H54 (cell line): ENCODE measurements at regions not wholly inside any gene's neighbourhood (a gene's known extent, or its start where the extent isn't known, plus 50 kb on each side); places are given as distances from the start of the nearest gene placed in this dataset.
"Not testable (repeated sequence)": the region's sequence is repeated elsewhere in the genome, so short reads cannot be mapped to it uniquely, and the experiment has no call there.

Source experiments
- DNase-seq: peaks from one replicate; pipeline ENCODE4 v3.0.0; 2011; ENCODE audit warnings: low spot score, mixed read lengths; ENCODE audit not compliant: insufficient read length
- FAIRE-seq: peaks from 3 replicates; lab custom pipeline; 2011; peaks lifted over from hg19 to GRCh38; lab: Jason Lieb, UNC
- POLR2A ChIP-seq: IDR thresholded peaks from 2 replicates; pipeline ENCODE4 v1.6.1; 2011; ENCODE audit warnings: low read depth, mild to moderate bottlenecking, low read length

- TF ChIP-seq POLR2A, result no peak
- FAIRE-seq, result no peak
- no peak for DNase-seq
Observed at GRCh38 chr10:114872519-114873087, 51.0 kb downstream of the FHIP2A start.

DNA sequence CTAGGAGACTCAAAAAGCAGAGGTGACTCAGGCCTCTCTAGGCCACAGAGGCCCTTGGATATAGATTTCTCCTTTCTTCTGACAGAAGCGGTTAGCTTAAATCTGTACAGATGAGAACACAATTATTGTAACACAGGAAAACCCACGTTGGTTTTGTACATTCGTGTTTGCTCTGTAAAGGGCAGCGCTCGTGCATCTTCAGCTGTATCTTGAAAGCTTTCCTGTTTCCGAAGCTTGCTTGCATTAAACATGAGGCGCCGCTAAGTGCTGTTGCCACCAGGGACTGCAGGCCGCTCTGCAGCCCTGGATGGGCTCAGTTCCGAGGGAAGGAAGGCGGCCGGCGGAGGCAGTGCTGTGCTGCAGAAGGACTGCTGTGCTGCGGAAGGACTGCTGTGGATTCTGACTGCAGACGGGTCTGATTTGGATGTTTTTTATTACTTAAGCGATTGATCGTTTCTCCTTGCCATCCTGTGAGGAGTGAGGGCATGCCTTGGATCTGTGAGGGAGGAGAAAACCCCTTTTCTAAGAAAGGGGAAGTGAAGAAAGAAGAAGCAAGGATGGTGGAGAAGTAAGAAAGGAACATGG is 53.3 kb downstream of the FHIP2A start:
- DNase-seq (no peak), FAIRE-seq (no peak)
- TF ChIP-seq POLR2A, result no peak

DNA sequence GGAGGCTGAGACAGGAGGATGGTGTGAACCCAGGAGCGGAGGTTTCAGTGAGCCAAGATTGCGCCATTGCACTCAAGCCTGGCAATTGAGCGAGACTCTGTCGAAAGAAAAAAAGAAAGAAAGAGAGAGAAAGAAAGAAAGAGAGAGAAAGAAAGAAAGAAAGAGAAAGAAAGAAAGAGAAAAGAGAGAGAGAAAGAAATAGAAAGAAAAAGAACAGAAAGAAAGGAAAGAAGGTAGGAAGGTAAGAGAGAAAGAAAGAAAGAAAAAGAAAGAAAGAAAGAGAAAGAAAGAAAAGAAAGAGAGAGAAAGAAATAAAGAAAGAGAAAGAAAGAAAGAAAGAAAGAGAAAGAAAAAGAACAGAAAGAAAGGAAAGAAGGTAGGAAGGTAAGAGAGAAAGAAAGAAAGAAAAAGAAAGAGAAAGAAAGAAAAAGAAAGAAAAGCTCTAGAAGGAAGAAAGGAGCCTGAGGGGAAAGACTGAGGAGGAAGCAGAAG is 54.1 kb downstream of the FHIP2A start:
- DNase-seq, FAIRE-seq: not testable (repeated sequence)

- DNase-seq (no peak), FAIRE-seq (no peak)
- no peak for TF ChIP-seq POLR2A
Observed at GRCh38 chr10:114876169-114876568, 54.6 kb downstream of the FHIP2A start.

DNA sequence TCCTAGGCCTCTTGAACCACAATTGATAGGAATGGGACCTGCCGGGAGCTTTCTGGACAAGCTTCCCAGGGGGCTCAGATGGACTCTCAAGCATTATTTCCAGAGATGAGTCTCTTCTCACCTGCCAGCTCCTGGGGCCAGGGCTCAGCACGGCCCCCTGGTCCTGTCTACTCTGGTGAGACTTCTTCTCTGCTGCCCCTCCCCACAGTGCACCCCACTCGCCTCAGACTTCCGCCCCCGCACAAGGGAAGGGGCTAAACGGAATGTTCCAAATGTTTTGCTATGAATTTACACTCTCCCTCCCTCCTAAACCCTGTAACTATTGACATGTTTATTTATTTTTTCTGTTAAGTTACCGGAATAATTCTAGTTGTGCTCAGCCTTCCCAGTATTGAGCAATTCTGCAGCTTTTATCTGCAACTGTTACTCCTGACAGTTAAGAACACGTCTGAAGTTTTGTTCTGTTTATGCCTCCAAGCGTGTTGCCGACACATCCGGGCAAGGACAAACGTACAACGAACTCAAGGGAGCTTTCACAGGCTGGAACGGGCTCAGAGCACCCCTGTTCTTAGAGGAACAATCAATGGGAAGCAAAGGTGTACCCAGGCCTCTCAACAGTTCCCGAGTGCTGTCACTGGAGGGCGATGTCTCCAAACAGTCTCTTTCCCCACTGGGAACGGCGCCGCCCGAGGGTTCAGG is 55.2 kb downstream of the FHIP2A start:
- TF ChIP-seq POLR2A, result no peak
- DNase-seq (peak; percentile 68), FAIRE-seq (no peak)

DNA sequence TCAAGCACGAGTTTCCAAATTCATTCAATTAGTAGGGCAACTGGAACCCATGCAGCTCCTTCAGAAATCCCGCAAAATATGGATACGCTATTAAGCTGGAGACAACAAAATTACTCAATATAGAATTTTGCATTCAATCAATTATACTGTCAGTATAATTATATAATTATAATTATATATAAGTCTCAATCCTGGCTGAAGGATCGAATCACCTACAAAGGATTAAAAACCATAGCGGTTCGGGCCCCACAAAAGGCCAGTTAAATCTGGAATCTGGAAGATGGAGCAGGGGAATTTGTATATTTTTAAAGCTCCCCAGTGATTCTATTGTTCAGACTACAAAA is 55.7 kb downstream of the FHIP2A start:
- no peak for DNase-seq
- FAIRE-seq, result no peak
- no peak for TF ChIP-seq POLR2A

- FAIRE-seq (no peak), DNase-seq (no peak)
- no peak for TF ChIP-seq POLR2A
Observed at GRCh38 chr10:114879093-114879492, 57.5 kb downstream of the FHIP2A start.

GRCh38 chr10:114879541-114880158 is 58.1 kb downstream of the FHIP2A start:
- no peak for TF ChIP-seq POLR2A
- DNase-seq (no peak), FAIRE-seq (no peak)

DNA sequence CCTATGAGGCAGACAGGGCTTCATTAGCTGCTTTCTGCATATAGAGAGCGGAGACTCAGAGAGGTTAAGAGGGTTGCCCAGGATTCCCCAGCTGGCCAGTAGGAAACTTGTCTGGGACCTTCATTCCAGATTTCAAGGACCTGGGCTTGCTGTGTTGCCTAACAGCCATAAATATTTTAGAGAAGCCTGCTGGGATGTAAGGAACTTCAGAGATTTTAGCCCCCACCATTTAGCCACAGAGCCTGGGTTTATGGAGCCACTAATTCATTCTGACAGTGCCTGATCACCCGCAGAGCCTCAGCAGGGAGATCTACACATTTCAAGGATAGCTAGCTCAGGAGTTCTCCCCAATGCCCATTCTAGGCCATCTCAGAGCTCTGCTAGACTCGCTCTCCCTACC is 56.6 kb upstream of the TRUB1 start:
- no peak for FAIRE-seq
- DNase-seq, result no peak
- TF ChIP-seq POLR2A, result no peak

- FAIRE-seq (no peak), DNase-seq (no peak)
- TF ChIP-seq POLR2A, result no peak
Observed at GRCh38 chr10:114881901-114882300, 56.1 kb upstream of the TRUB1 start.

DNA sequence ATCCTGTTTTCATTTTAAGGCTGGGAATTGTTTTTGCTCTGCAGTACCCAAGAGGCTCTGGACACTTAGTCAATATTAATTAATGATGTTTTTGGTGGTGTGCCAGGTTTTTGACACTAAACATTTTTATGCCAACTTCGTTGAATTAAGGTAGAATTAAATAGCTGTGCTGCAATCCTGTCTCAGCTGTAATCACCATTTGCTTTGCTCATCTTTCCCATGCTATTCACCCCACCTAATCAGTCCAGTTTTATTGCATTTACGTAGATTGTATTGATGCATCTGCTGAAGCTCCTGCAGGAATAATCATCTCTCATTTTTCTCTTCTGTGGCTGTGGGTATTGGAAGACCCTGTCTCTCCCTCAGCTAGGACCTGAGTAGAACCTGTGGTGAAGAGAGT is 52.6 kb upstream of the TRUB1 start:
- TF ChIP-seq POLR2A, result no peak
- DNase-seq, result no peak
- FAIRE-seq, result no peak
